AG10803 (cell line): ENCODE measurements at regions not wholly inside any gene's neighbourhood (a gene's known extent, or its start where the extent isn't known, plus 50 kb on each side); places are given as distances from the start of the nearest gene placed in this dataset.
A peak's percentile ranks its signal among the peaks of the same experiment; 100 is the strongest.

Experiments used
- DNase-seq: peaks from one replicate; pipeline ENCODE4 v3.0.0; 2010; ENCODE audit warnings: low read depth
- H3K4me3 ChIP-seq: 2 replicates; pipeline ENCODE4 v1.5.1; 2011; ENCODE audit warnings: mild to moderate bottlenecking, low read length, control low read depth
- CTCF ChIP-seq: conservative IDR thresholded peaks from 2 replicates; pipeline ENCODE4 v1.5.1; 2011; ENCODE audit warnings: mild to moderate bottlenecking, low read length, control low read depth, inconsistent platforms

GRCh38 chr6:71486461-71486860, 197.8 kb downstream of the OGFRL1 start:
- peak; percentile 43 for DNase-seq
- no peak for TF ChIP-seq CTCF
- no peak overlapping the region for H3K4me3 ChIP-seq

- no peak for DNase-seq
- no peak overlapping the region for H3K4me3 ChIP-seq
- TF ChIP-seq CTCF, result no peak
Observed at GRCh38 chr6:71488186-71488585, 199.6 kb downstream of the OGFRL1 start.

GRCh38 chr6:71489736-71490135, 201.1 kb downstream of the OGFRL1 start:
- peak; percentile 94 for DNase-seq
- H3K4me3 ChIP-seq, result no peak overlapping the region
- no peak for TF ChIP-seq CTCF

GRCh38 chr6:71490876-71491275, 202.3 kb downstream of the OGFRL1 start:
- no peak overlapping the region for H3K4me3 ChIP-seq
- no peak for DNase-seq
- TF ChIP-seq CTCF, result no peak

- TF ChIP-seq CTCF, result no peak
- no peak overlapping the region for H3K4me3 ChIP-seq
- DNase-seq, result no peak
Observed at GRCh38 chr6:71491844-71492243, 203.2 kb downstream of the OGFRL1 start.

GRCh38 chr6:71492668-71493067, 204.1 kb downstream of the OGFRL1 start:
- H3K4me3 ChIP-seq, result no peak overlapping the region
- DNase-seq, result no peak
- TF ChIP-seq CTCF, result no peak

GRCh38 chr6:71496018-71496721, 207.6 kb downstream of the OGFRL1 start:
- no peak for DNase-seq
- H3K4me3 ChIP-seq, result no peak overlapping the region
- TF ChIP-seq CTCF, result no peak
